NCI-H2029 treated with DMSO at 0.1 percent for 48 hours (cell line): ENCODE measurements at regions not wholly inside any gene's neighbourhood (a gene's known extent, or its start where the extent isn't known, plus 50 kb on each side); places are given as distances from the start of the nearest gene placed in this dataset.
"Not testable (repeated sequence)": the region's sequence is repeated elsewhere in the genome, so short reads cannot be mapped to it uniquely, and the experiment has no call there.

Source experiments
- DNase-seq: peaks from one replicate; lab custom pipeline; 2025; lab: John Stamatoyannopoulos, UW

GRCh38 chr3:162398554-162398953, 901.9 kb downstream of the OTOL1 start:
- no peak for DNase-seq

- no peak for DNase-seq
Observed at GRCh38 chr3:162400697-162401096, 904.1 kb downstream of the OTOL1 start.

- DNase-seq: not testable (repeated sequence)
Observed at GRCh38 chr3:162411556-162411955, 914.9 kb downstream of the OTOL1 start.

GRCh38 chr3:162421721-162422120, 925.1 kb downstream of the OTOL1 start:
- DNase-seq: no peak

- DNase-seq: no peak
Observed at GRCh38 chr3:162428192-162428591, 931.6 kb downstream of the OTOL1 start.

- no peak for DNase-seq
Observed at GRCh38 chr3:162435750-162436149, 939.1 kb downstream of the OTOL1 start.

- DNase-seq: no peak
Observed at GRCh38 chr3:162436826-162437225, 940.2 kb downstream of the OTOL1 start.

GRCh38 chr3:162437480-162437879, 940.9 kb downstream of the OTOL1 start:
- DNase-seq: no peak

GRCh38 chr3:162441716-162442115, 945.1 kb downstream of the OTOL1 start:
- no peak for DNase-seq

- no peak for DNase-seq
Observed at GRCh38 chr3:162443376-162443775, 946.8 kb downstream of the OTOL1 start.

GRCh38 chr3:162468791-162469190, 972.2 kb downstream of the OTOL1 start:
- DNase-seq: no peak

- no peak for DNase-seq
Observed at GRCh38 chr3:162487138-162487537, 990.5 kb downstream of the OTOL1 start.

GRCh38 chr3:162489853-162490252, 993.2 kb downstream of the OTOL1 start:
- no peak for DNase-seq

GRCh38 chr3:162491952-162492351, 995.3 kb downstream of the OTOL1 start:
- DNase-seq: no peak

- DNase-seq: no peak
Observed at GRCh38 chr3:162492446-162493081, 996.0 kb downstream of the OTOL1 start.

GRCh38 chr3:162498626-162499025, 1002.0 kb downstream of the OTOL1 start:
- no peak for DNase-seq

- DNase-seq: no peak
Observed at GRCh38 chr3:162507397-162507796, 1010.8 kb downstream of the OTOL1 start.

GRCh38 chr3:162512488-162512887, 1015.9 kb downstream of the OTOL1 start:
- DNase-seq: no peak

GRCh38 chr3:162517110-162517509, 1020.5 kb downstream of the OTOL1 start:
- DNase-seq: no peak

GRCh38 chr3:162521669-162522068, 1025.1 kb downstream of the OTOL1 start:
- no peak for DNase-seq

- no peak for DNase-seq
Observed at GRCh38 chr3:162525066-162525742, 1028.6 kb downstream of the OTOL1 start.

- no peak for DNase-seq
Observed at GRCh38 chr3:162525771-162526170, 1029.2 kb downstream of the OTOL1 start.

- DNase-seq: no peak
Observed at GRCh38 chr3:162534431-162534830, 1037.8 kb downstream of the OTOL1 start.

- no peak for DNase-seq
Observed at GRCh38 chr3:162538491-162538890, 1041.9 kb downstream of the OTOL1 start.
